ENCODE measurements at regions not wholly inside any gene's neighbourhood (a gene's known extent, or its start where the extent isn't known, plus 50 kb on each side); places are given as distances from the start of the nearest gene placed in this dataset.

- TF ChIP-seq CTCF (IDR thresholded peaks at IDR 0.05; ENCODE audit: poor library complexity, severe bottlenecking) (no peak), RAD21 (conservative IDR thresholded peaks at IDR 0.05) (no peak), EZH2 (IDR thresholded peaks at IDR 0.05; ENCODE audit: borderline replicate concordance, insufficient read depth, low read length, poor library complexity, severe bottlenecking) (no peak), REST (IDR thresholded peaks at IDR 0.05; ENCODE audit: borderline replicate concordance) (no peak)
These were observed 96.2 kb downstream of the FASLG start for GRCh38 chr1:172755099-172755498.

All from neural cell (in vitro differentiated cells).